RWPE2 (cell line): ENCODE measurements at regions not wholly inside any gene's neighbourhood (a gene's known extent, or its start where the extent isn't known, plus 50 kb on each side); places are given as distances from the start of the nearest gene placed in this dataset.

Source experiments
- ATAC-seq: fragments of 200-7000 bp; cut with Tn5 transposase; 3 replicates; pipeline ENCODE4 v1.9.1; 2021; ENCODE audit warnings: low read depth
- DNase-seq: peaks from one replicate; pipeline ENCODE4 v3.0.0-alpha.2; 2020; ENCODE audit warnings: low spot score
- H3K27ac ChIP-seq: fragments of 450-650 bp; 2 replicates; pipeline ENCODE4 v1.5.1; 2017; ENCODE audit warnings: mild to moderate bottlenecking; ENCODE audit not compliant: poor library complexity, severe bottlenecking
- H3K27me3 ChIP-seq: fragments of 250-450 bp; sonication (Bioruptor Pico); 2 replicates; pipeline ENCODE4 v1.5.1; 2021; ENCODE audit warnings: mild to moderate bottlenecking, moderate library complexity; ENCODE audit not compliant: insufficient read depth, poor library complexity, severe bottlenecking
- H3K36me3 ChIP-seq: fragments of 250-450 bp; sonication (Bioruptor Pico); 2 replicates; pipeline ENCODE4 v1.5.1; 2020; ENCODE audit warnings: low read depth, mild to moderate bottlenecking, moderate library complexity
- H3K4me1 ChIP-seq: fragments of 250-450 bp; sonication (Bioruptor Pico); 2 replicates; pipeline ENCODE4 v1.5.1; 2021; ENCODE audit warnings: mild to moderate bottlenecking, moderate library complexity; ENCODE audit not compliant: insufficient read depth, poor library complexity, severe bottlenecking
- H3K4me3 ChIP-seq: fragments of 250-450 bp; sonication (Bioruptor Pico); 2 replicates; pipeline ENCODE4 v1.5.1; 2021; ENCODE audit warnings: mild to moderate bottlenecking, moderate library complexity; ENCODE audit not compliant: severe bottlenecking
- H3K9me3 ChIP-seq: fragments of 250-450 bp; sonication (Bioruptor Pico); 2 replicates; pipeline ENCODE4 v1.5.1; 2021; ENCODE audit warnings: mild to moderate bottlenecking, moderate library complexity; ENCODE audit not compliant: severe bottlenecking
- CTCF ChIP-seq: fragments of 450-650 bp; IDR thresholded peaks from one replicate; pipeline ENCODE4 v1.5.1; 2017; ENCODE audit warnings: mild to moderate bottlenecking, moderate library complexity; ENCODE audit not compliant: poor library complexity, severe bottlenecking

DNA sequence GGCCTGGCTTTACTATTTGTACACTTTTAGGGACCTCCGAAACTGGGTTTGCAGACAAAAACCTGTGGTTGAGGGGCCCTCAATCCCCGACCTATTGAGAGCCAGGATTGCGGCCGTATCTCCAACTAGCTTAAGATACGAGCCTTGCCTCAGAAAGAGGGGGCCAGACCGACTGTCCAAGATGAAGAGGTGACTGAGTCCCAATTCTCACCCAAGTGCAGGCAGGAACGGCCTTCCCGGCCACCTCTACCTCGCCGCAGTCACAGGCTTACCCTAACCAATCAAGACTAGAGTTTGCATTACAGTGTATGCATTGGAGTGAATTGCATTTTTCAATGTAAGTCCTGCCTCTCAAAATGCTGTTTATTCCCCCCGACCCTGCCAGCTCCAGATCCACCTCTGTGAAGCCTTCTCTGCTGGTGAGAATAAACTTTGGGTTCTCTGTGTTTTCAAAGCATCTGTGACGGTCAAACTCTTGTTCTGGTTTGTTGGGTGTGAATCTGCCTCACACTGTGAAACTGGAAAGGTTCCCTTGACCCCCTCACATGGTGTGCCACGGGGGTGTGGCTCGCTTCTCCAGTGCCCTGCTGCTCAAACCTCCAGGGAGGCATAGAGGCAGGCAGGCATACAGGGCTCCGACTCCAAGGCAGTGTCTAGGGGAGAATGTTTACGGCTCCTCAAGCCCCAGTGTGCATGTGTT, 62.2 kb upstream of the WLS start:
- no peaks in the 10 kb centered on the region for H3K9me3 ChIP-seq
- DNase-seq (no peak), ATAC-seq (no peak)
- TF ChIP-seq CTCF, result no peak
- no peaks in the 10 kb centered on the region for H3K36me3 ChIP-seq
- no peaks in the 10 kb centered on the region for H3K27me3 ChIP-seq
- no peak overlapping the region for H3K27ac ChIP-seq
- H3K4me1 ChIP-seq, result no peaks in the 10 kb centered on the region
- H3K4me3 ChIP-seq, result no peak overlapping the region

DNA sequence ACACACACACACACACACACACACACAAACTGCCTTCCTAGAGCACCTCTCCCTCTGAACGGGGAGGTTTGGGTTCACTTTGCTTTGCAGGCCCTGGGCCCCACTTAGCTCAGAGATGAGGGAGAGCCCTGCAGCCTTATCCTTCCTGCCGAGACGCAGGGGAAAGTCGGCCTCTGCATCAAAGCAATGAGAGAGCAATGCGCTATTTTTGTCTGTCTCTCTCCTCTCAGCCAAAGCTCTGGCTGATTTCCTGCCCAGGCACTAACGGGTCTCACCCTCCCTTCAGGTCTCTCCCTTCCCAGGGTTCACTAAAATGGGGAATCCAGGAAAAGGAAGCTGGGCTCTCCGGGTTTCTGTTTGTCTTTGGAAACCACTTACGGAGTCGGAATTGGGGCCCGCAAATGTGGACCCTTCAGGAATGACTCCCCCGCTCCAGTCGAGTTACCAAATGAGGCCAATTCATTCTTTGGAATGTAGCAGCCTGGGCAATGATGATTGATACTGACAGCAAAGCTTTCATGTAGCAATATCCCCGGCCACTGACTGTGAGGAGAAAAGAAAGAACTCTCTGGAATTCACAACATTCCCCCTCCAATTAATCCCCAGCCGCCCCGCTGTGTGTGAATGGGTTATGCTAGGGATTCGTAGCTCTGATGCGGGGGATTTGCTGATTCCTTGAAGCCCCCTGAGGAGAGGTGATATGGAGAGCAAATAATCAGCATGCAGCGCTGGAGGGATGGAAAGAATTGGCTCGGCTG, 61.5 kb upstream of the WLS start:
- H3K27ac ChIP-seq, result no peak overlapping the region
- no peak for TF ChIP-seq CTCF
- H3K36me3 ChIP-seq, result no peaks in the 10 kb centered on the region
- no peaks in the 10 kb centered on the region for H3K9me3 ChIP-seq
- DNase-seq, result no peak
- no peaks in the 10 kb centered on the region for H3K4me1 ChIP-seq
- no peaks in the 10 kb centered on the region for H3K27me3 ChIP-seq
- ATAC-seq, result no peak
- no peak overlapping the region for H3K4me3 ChIP-seq

GRCh38 chr1:68293122-68293521, 60.8 kb upstream of the WLS start:
- ATAC-seq, result no peak
- no peak for DNase-seq
- H3K4me3 ChIP-seq, result no peak overlapping the region
- no peak overlapping the region for H3K27ac ChIP-seq
- H3K9me3 ChIP-seq, result no peaks in the 10 kb centered on the region
- TF ChIP-seq CTCF, result no peak
- no peaks in the 10 kb centered on the region for H3K4me1 ChIP-seq
- no peaks in the 10 kb centered on the region for H3K36me3 ChIP-seq
- H3K27me3 ChIP-seq, result no peaks in the 10 kb centered on the region

DNA sequence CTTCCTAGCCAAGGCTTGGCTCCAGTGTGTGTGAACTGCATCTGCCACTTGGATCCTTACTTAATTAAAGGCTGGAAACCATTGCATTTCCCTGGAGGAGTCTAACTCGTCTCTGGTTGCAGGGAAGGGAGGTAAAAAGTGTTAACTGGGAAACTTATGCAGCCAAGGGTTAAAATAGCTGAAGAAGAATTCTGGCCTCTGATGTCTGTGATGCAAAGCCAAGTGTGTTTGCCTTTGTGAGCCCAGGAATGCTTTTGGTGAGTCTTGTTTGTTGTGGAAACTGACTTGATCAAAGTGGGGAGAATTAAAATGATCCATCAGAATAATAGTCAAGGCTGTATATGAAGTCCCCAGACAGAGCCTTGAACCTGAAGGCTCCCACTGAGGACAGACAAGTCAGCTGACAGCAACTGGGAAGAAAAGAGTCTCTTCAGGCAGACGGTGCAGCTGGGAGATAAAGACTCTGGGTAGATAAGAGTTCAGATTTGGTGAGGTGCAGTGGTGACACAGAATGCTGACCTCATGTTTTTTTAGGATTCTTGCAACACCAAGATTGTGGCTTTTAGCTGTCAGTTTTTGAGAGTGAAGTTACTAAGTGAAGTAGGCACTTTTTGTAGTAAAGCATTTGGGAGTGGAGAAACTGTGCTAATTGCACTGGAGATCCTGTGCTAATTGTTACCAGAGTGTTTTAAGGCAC, 59.5 kb upstream of the WLS start:
- Histone ChIP-seq H3K36me3 (no peaks in the 10 kb centered on the region), H3K4me1 (no peaks in the 10 kb centered on the region), H3K27me3 (no peaks in the 10 kb centered on the region), H3K27ac (no peak overlapping the region), H3K4me3 (no peak overlapping the region), H3K9me3 (no peaks in the 10 kb centered on the region)
- ATAC-seq (no peak), DNase-seq (no peak)
- no peak for TF ChIP-seq CTCF
